Neural progenitor cell (in vitro differentiated cells): ENCODE measurements at regions not wholly inside any gene's neighbourhood (a gene's known extent, or its start where the extent isn't known, plus 50 kb on each side); places are given as distances from the start of the nearest gene placed in this dataset.

Experiments
- DNase-seq: peaks from one replicate; pipeline ENCODE4 v3.0.0-alpha.2; 2016; ENCODE audit warnings: low spot score
- H2AFZ ChIP-seq: fragments of 200-600 bp; sonication (generic); replicated peaks from 2 replicates; pipeline ENCODE4 v1.6.1; 2016; ENCODE audit warnings: antibody characterized with exemption
- H3F3A ChIP-seq: fragments of 200-600 bp; sonication (generic); 2 replicates; pipeline ENCODE4 v1.6.1; 2016; ENCODE audit warnings: antibody characterized with exemption, low read depth
- H3K27ac ChIP-seq: fragments of 200-600 bp; sonication (generic); 2 replicates; pipeline ENCODE4 v1.5.1; 2016; ENCODE audit warnings: mild to moderate bottlenecking
- H3K27me3 ChIP-seq: fragments of 200-600 bp; sonication (generic); 2 replicates; pipeline ENCODE4 v1.6.1; 2016; ENCODE audit warnings: mild to moderate bottlenecking, moderate library complexity
- H3K36me3 ChIP-seq: fragments of 200-600 bp; sonication (generic); 2 replicates; pipeline ENCODE4 v1.5.1; 2016
- H3K4me1 ChIP-seq: fragments of 200-600 bp; sonication (generic); 2 replicates; pipeline ENCODE4 v1.6.1; 2016; ENCODE audit warnings: mixed run types
- H3K4me2 ChIP-seq: fragments of 200-600 bp; sonication (generic); 2 replicates; pipeline ENCODE4 v1.6.1; 2016
- H3K4me3 ChIP-seq: fragments of 200-600 bp; sonication (generic); 2 replicates; pipeline ENCODE4 v1.5.1; 2016
- H3K79me2 ChIP-seq: fragments of 200-600 bp; sonication (generic); 2 replicates; pipeline ENCODE4 v1.6.1; 2016; ENCODE audit warnings: low read depth
- H3K9ac ChIP-seq: fragments of 200-600 bp; sonication (generic); 2 replicates; pipeline ENCODE4 v1.6.1; 2016
- H3K9me3 ChIP-seq: fragments of 200-600 bp; sonication (generic); 2 replicates; pipeline ENCODE4 v1.5.1; 2016; ENCODE audit warnings: low read depth
- H4K20me1 ChIP-seq: fragments of 200-600 bp; sonication (generic); 2 replicates; pipeline ENCODE4 v1.6.1; 2016; ENCODE audit warnings: low read depth
- H3K27ac Mint-ChIP-seq: 3 replicates; pipeline ENCODE4 v1.8.0; 2021; ENCODE audit warnings: mixed read lengths
- H3K27me3 Mint-ChIP-seq: 2 replicates; pipeline ENCODE4 v1.8.0; 2022; ENCODE audit warnings: low read depth, mild to moderate bottlenecking, inconsistent platforms, moderate library complexity, mixed read lengths; ENCODE audit not compliant: insufficient read depth
- H3K36me3 Mint-ChIP-seq: 3 replicates; pipeline ENCODE4 v1.8.0; 2021; ENCODE audit warnings: mixed read lengths
- H3K4me1 Mint-ChIP-seq: 3 replicates; pipeline ENCODE4 v1.8.0; 2021; ENCODE audit warnings: mixed read lengths
- H3K4me3 Mint-ChIP-seq: 3 replicates; pipeline ENCODE4 v1.8.0; 2021; ENCODE audit warnings: mild to moderate bottlenecking, moderate library complexity, mixed read lengths
- H3K9me3 Mint-ChIP-seq: 3 replicates; pipeline ENCODE4 v1.8.0; 2020; ENCODE audit warnings: mixed read lengths
- EZH2 ChIP-seq: fragments of 200-600 bp; sonication (generic); IDR thresholded peaks from 2 replicates; pipeline ENCODE4 v1.6.1; 2017; ENCODE audit warnings: antibody characterized with exemption, mild to moderate bottlenecking, moderate library complexity
- EZH2phosphoT487 ChIP-seq: fragments of 200-600 bp; sonication (generic); IDR thresholded peaks from 2 replicates; pipeline ENCODE4 v1.6.1; 2017; ENCODE audit warnings: antibody characterized with exemption
- TF ChIP-seq, protein P1 (sequence below): fragments of 200-600 bp; sonication (generic); IDR thresholded peaks from 2 replicates; pipeline ENCODE4 v1.5.1; 2017; ENCODE audit warnings: antibody characterized with exemption, mild to moderate bottlenecking

DNA sequence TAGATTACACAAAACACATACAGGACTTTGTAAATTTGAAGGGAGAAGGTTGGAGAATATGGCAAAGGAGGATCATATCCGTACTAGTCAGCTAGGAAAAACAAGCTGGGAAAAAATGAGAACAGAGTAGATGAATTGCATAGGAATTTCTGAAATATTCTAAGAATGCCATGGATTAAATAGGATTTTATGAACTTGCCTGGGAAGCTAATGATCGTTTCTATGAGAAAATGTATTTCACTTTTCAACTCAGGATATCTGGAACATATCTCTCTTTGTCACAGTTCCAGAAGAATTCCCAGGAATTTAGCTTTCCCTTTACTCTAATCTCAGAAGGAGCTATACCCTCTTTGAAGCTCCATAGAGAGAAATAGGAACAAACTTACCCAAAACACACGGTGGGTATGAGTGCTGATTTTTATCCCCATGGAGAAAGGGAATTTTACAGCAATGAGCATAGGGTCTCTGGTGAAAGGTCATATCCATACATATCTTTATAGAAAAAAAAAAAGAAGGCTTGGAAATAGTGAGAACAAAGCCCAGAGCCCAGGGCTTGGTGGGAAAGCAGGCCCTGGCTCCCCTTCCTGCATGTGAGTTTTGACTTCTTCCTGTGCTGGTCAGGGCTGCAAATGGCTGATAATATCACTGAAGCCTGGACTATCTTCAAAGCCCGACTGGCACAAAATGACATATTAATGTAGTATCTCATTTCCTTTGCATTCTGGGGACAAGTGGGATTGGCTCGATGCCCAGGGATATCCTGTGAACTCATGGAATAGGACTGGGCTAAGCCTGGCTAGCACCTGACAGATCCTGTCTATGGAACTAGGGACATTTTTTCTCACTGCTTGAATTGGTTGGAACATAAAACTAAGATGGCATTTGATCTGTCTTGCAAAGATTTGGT is 136.3 kb downstream of the AEBP2 start:
- no peak overlapping the region for H3K9ac ChIP-seq
- H3K27me3 Mint-ChIP-seq = peaks cover 4% of the 10 kb centered on the region
- H3K4me3 ChIP-seq = no peak overlapping the region
- H3K4me2 ChIP-seq = no peak overlapping the region
- no peak overlapping the region for H3K27ac Mint-ChIP-seq
- H3K4me3 Mint-ChIP-seq = no peak overlapping the region
- H3F3A ChIP-seq = no peaks in the 10 kb centered on the region
- no peaks in the 10 kb centered on the region for H3K36me3 Mint-ChIP-seq
- no peak overlapping the region for H3K27ac ChIP-seq
- H3K4me1 ChIP-seq = no peaks in the 10 kb centered on the region
- no peaks in the 10 kb centered on the region for H3K27me3 ChIP-seq
- H3K79me2 ChIP-seq = no peaks in the 10 kb centered on the region
- DNase-seq = no peak
- H3K9me3 ChIP-seq = no peaks in the 10 kb centered on the region
- no peaks in the 10 kb centered on the region for H3K36me3 ChIP-seq
- H2AFZ ChIP-seq = no peak overlapping the region
- TF ChIP-seq EZH2 (no peak), EZH2phosphoT487 (no peak)
- TF ChIP-seq, protein P1, sequence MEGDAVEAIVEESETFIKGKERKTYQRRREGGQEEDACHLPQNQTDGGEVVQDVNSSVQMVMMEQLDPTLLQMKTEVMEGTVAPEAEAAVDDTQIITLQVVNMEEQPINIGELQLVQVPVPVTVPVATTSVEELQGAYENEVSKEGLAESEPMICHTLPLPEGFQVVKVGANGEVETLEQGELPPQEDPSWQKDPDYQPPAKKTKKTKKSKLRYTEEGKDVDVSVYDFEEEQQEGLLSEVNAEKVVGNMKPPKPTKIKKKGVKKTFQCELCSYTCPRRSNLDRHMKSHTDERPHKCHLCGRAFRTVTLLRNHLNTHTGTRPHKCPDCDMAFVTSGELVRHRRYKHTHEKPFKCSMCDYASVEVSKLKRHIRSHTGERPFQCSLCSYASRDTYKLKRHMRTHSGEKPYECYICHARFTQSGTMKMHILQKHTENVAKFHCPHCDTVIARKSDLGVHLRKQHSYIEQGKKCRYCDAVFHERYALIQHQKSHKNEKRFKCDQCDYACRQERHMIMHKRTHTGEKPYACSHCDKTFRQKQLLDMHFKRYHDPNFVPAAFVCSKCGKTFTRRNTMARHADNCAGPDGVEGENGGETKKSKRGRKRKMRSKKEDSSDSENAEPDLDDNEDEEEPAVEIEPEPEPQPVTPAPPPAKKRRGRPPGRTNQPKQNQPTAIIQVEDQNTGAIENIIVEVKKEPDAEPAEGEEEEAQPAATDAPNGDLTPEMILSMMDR = no peak
- peaks cover 4% of the 10 kb centered on the region for H3K4me1 Mint-ChIP-seq
- peaks cover 8% of the 10 kb centered on the region for H3K9me3 Mint-ChIP-seq
- H4K20me1 ChIP-seq = no peaks in the 10 kb centered on the region

DNA sequence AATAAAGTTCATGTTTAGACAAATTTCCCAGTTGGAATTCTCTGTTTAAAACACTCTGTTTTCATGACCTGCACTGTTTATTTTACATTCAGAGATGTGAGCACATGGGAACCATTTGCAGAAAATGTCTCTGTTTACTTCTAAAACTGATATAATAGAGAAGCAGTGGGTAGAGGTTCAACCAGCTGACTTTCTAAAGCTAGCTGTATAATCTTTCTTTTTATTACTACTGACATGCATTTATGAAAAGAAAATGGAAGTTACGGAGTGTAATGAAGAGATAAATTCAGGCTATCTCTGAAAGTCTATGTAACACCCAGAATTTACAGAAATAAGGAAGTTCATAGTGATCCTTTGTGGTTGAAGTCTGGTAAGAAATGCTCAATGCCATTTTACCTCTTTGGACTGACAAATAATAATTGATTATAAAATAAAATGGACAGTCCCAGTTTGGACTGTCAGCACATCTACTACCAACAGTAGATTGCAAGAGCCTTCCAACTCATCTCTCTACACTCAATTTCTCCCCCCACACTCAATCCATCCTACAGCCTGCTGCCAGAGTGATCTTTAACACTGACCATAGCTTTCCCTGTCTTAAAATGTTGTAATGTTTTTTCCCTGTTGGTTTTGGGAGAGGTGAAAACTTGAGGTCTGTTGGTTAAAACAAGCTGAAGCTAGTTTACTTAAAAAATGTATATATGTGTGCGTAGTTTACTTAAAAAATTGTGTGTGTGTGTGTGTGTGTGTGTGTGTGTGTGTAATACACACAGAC is 137.4 kb downstream of the AEBP2 start:
- Mint-ChIP-seq H3K9me3 (peaks cover 4% of the 10 kb centered on the region), H3K4me1 (peaks cover 4% of the 10 kb centered on the region), H3K27me3 (peaks cover 4% of the 10 kb centered on the region), H3K36me3 (no peaks in the 10 kb centered on the region), H3K27ac (no peak overlapping the region), H3K4me3 (no peak overlapping the region)
- no peak overlapping the region for H3K27ac ChIP-seq
- no peaks in the 10 kb centered on the region for H3K36me3 ChIP-seq
- H3K4me1 ChIP-seq = no peaks in the 10 kb centered on the region
- TF ChIP-seq EZH2 (no peak), EZH2phosphoT487 (no peak)
- TF ChIP-seq, protein P1 = no peak
- no peak for DNase-seq
- no peak overlapping the region for H3K4me3 ChIP-seq
- no peak overlapping the region for H3K9ac ChIP-seq
- no peak overlapping the region for H2AFZ ChIP-seq
- no peak overlapping the region for H3K4me2 ChIP-seq
- no peaks in the 10 kb centered on the region for H3K79me2 ChIP-seq
- H3F3A ChIP-seq = no peaks in the 10 kb centered on the region
- no peaks in the 10 kb centered on the region for H3K27me3 ChIP-seq
- H3K9me3 ChIP-seq = no peaks in the 10 kb centered on the region
- no peaks in the 10 kb centered on the region for H4K20me1 ChIP-seq

DNA sequence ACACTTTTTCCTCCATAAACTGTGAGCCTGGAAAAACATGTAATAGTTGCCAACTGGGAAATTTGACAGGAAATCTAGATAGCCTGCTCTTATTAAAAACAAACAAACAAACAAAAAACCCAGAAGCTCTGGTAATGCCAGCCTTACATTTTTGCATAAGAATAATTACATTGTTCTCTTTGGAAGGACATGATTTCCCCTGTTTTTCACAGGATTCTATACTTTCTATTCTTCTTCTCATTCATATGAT is 137.9 kb downstream of the AEBP2 start:
- no peak overlapping the region for H3K27ac Mint-ChIP-seq
- no peak overlapping the region for H3K4me2 ChIP-seq

More for the DNA sequence above, 137.9 kb downstream of the AEBP2 start:
- Histone ChIP-seq H3F3A (no peaks in the 10 kb centered on the region), H3K79me2 (no peaks in the 10 kb centered on the region), H3K27ac (no peak overlapping the region), H2AFZ (no peak overlapping the region), H3K4me1 (no peaks in the 10 kb centered on the region), H3K9me3 (no peaks in the 10 kb centered on the region), H4K20me1 (no peaks in the 10 kb centered on the region), H3K4me3 (no peak overlapping the region), H3K9ac (no peak overlapping the region), H3K27me3 (no peaks in the 10 kb centered on the region), H3K36me3 (no peaks in the 10 kb centered on the region)
- no peak for DNase-seq
- TF ChIP-seq, protein P1 = no peak
- TF ChIP-seq EZH2 (no peak), EZH2phosphoT487 (no peak)
- Mint-ChIP-seq H3K4me1 (peaks cover 4% of the 10 kb centered on the region), H3K4me3 (no peak overlapping the region), H3K27me3 (peaks cover 4% of the 10 kb centered on the region), H3K9me3 (peaks cover 7% of the 10 kb centered on the region), H3K36me3 (peaks cover 2% of the 10 kb centered on the region)
